Endothelial cell of umbilical vein (primary cell): ENCODE measurements at regions not wholly inside any gene's neighbourhood (a gene's known extent, or its start where the extent isn't known, plus 50 kb on each side); places are given as distances from the start of the nearest gene placed in this dataset.

ENCODE experiments used
- BruUV-seq: library from RNA; stranded (reverse); fragments of 400-500 nt; replicated peaks from 2 replicates; lab custom pipeline; 2021; lab: Mats Ljungman, UMichigan
- CTCF ChIA-PET: fragments of 300-600, 350-600 bp; sonication (Branson Sonifier 250); formaldehyde crosslinking; loops from one replicate; lab custom pipeline; 2021; ENCODE audit warnings: antibody characterized with exemption, inconsistent platforms; lab: Charles Lee
- POLR2A ChIA-PET: fragments of 300-600, 350-600 bp; sonication (Branson Sonifier 250); formaldehyde crosslinking; loops from one replicate; lab custom pipeline; 2021; ENCODE audit warnings: antibody characterized with exemption, inconsistent platforms; lab: Charles Lee
- DNase-seq: peaks from one replicate; pipeline ENCODE4 v3.0.0-alpha.2; 2011; ENCODE audit warnings: low read depth, low spot score
- FAIRE-seq: peaks from 2 replicates; lab custom pipeline; 2011; peaks lifted over from hg19 to GRCh38; lab: Jason Lieb, UNC
- H2AFZ ChIP-seq: 2 replicates; pipeline ENCODE4 v1.6.0; 2012; ENCODE audit warnings: low read depth, low read length, control low read depth, inconsistent platforms
- H3K27ac ChIP-seq: 2 replicates; pipeline ENCODE4 v1.5.1; 2011; ENCODE audit warnings: low read depth, mild to moderate bottlenecking, control low read depth, low read length, moderate library complexity; ENCODE audit not compliant: insufficient read depth
- H3K27me3 ChIP-seq, 2 experiments: 2 replicates each; pipeline versions ENCODE4 v1.6.0 to v1.6.1; 2011; ENCODE audit warnings: low read length in 2 of 2, mixed read lengths in 1 of 2; ENCODE audit not compliant: control insufficient read depth in 2 of 2, insufficient read depth in 2 of 2
- H3K36me3 ChIP-seq, 2 experiments: 2 replicates in 1 of 2; 3 replicates in 1 of 2; pipeline ENCODE4 v1.5.1; 2011; ENCODE audit warnings: low read length in 2 of 2, mild to moderate bottlenecking in 1 of 2, moderate library complexity in 1 of 2; ENCODE audit not compliant: control insufficient read depth in 2 of 2, insufficient read depth in 2 of 2; ENCODE audit errors: extremely low read depth in 1 of 2
- H3K4me1 ChIP-seq: 3 replicates; pipeline ENCODE4 v1.5.1; 2011; ENCODE audit warnings: mild to moderate bottlenecking, low read length; ENCODE audit not compliant: control insufficient read depth, insufficient read depth; ENCODE audit errors: extremely low read depth
- H3K4me2 ChIP-seq: 2 replicates; pipeline ENCODE4 v1.6.1; 2011; ENCODE audit warnings: low read length, control low read depth, mixed read lengths; ENCODE audit not compliant: insufficient read depth
- H3K4me3 ChIP-seq, 3 experiments: fragments of 200-600 bp in 1 of 3; sonication (generic), shearing (Covaris generic) in 1 of 3; replicated peaks in 1 of 3; 2 replicates each; pipeline ENCODE4 v1.5.1; 2011 to 2016; ENCODE audit warnings: control low read depth in 3 of 3, low read length in 3 of 3, mild to moderate bottlenecking in 2 of 3, inconsistent platforms in 1 of 3, low read depth in 1 of 3, moderate library complexity in 1 of 3; ENCODE audit not compliant: insufficient read depth in 1 of 3
- H3K79me2 ChIP-seq: 2 replicates; pipeline ENCODE4 v1.6.0; 2012; ENCODE audit warnings: low read length, inconsistent platforms; ENCODE audit not compliant: control insufficient read depth, insufficient read depth
- H3K9ac ChIP-seq: replicated peaks from 2 replicates; pipeline ENCODE3; 2011; ENCODE audit warnings: low read length, control low read depth; ENCODE audit not compliant: insufficient read depth; ENCODE audit errors: extremely low read depth
- H3K9me1 ChIP-seq: replicated peaks from 3 replicates; pipeline ENCODE4 v1.6.0; 2011; ENCODE audit warnings: mild to moderate bottlenecking, low read length; ENCODE audit not compliant: control insufficient read depth, insufficient read depth; ENCODE audit errors: extremely low read depth
- H3K9me3 ChIP-seq: replicated peaks from 2 replicates; pipeline ENCODE4 v1.5.1; 2012; ENCODE audit warnings: low read length, inconsistent platforms; ENCODE audit not compliant: control insufficient read depth, insufficient read depth
- H4K20me1 ChIP-seq: replicated peaks from 2 replicates; pipeline ENCODE3; 2011; ENCODE audit warnings: mild to moderate bottlenecking, low read length; ENCODE audit not compliant: control insufficient read depth, insufficient read depth; ENCODE audit errors: extremely low read depth
- EZH2 ChIP-seq: IDR thresholded peaks from 2 replicates; pipeline ENCODE4 v1.6.1; 2012; ENCODE audit warnings: borderline replicate concordance, low read depth, mild to moderate bottlenecking, moderate library complexity, low read length, inconsistent platforms; ENCODE audit not compliant: severe bottlenecking
- FOS ChIP-seq: IDR thresholded peaks from 2 replicates; pipeline ENCODE4 v1.6.1; 2011; ENCODE audit warnings: mild to moderate bottlenecking, low read length, moderate library complexity, borderline replicate concordance; ENCODE audit not compliant: insufficient read depth
- GATA2 ChIP-seq: IDR thresholded peaks from 2 replicates; pipeline ENCODE4 v1.7.0; 2011; ENCODE audit warnings: low read depth, mild to moderate bottlenecking, moderate library complexity, mixed read lengths, low read length; ENCODE audit not compliant: insufficient read length, insufficient read depth
- JUN ChIP-seq: IDR thresholded peaks from 2 replicates; pipeline ENCODE4 v1.6.1; 2011; ENCODE audit warnings: borderline replicate concordance, low read depth; ENCODE audit not compliant: insufficient read length, insufficient read depth
- MYC ChIP-seq: IDR thresholded peaks from one replicate; pipeline ENCODE4 v1.6.1; 2011; ENCODE audit warnings: mild to moderate bottlenecking, low read depth, low read length
- POLR2A ChIP-seq: IDR thresholded peaks from 2 replicates; pipeline ENCODE4 v1.6.1; 2012; ENCODE audit warnings: low read depth, mild to moderate bottlenecking, control low read depth, low read length
- POLR2AphosphoS5 ChIP-seq: IDR thresholded peaks from 2 replicates; pipeline ENCODE4 v1.6.1; 2012; ENCODE audit warnings: low read depth, mild to moderate bottlenecking, control low read depth, low read length, moderate library complexity; ENCODE audit not compliant: insufficient read depth
- dilution Hi-C: fragments of 300-500 bp; cut with MboI; formaldehyde crosslinking; loops from one replicate; pipeline ENCODE4 v1.15.0; 2019; ENCODE audit warnings: low sequenced_read_pairs; ENCODE audit not compliant: extremely low pct_ligation_motif_present
- intact Hi-C: fragments of 100-400 bp; cut with micrococcal nuclease; formaldehyde crosslinking; loops from one replicate; pipeline ENCODE4 v1.10.0; 2022
- TF ChIP-seq, protein P1 (sequence below), 2 donors: IDR thresholded peaks; 1 replicate in 1 of 2; 2 replicates in 1 of 2; pipeline ENCODE4 v1.5.1; 2011; ENCODE audit warnings: low read length in 2 of 2, mild to moderate bottlenecking in 2 of 2, moderate library complexity in 2 of 2, control low read depth in 1 of 2, inconsistent platforms in 1 of 2, low read depth in 1 of 2; ENCODE audit not compliant: insufficient read depth in 1 of 2; ENCODE audit errors: extremely low read depth in 1 of 2
- TF ChIP-seq, protein P2 (sequence below): IDR thresholded peaks from 2 replicates; pipeline ENCODE4 v1.6.1; 2011; ENCODE audit not compliant: insufficient read depth, insufficient read length

DNA sequence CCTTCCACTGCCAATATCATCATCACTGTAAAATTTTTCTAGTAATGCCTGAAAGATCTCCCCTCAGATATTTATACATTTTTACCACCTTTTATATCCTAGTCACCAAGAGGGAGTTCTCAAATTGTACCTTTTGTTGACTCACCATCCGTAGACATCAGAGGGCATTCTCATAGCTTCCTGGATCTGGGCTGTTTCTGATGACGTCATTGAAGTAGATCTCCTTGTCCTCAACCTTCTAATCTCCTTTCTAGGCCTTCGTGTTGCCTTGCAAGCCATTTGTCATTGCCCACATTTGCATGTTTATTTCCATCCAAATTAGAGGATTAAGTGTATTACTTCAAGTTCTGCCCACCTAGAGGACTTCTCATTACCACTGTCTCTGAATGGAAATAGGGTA, 193.4 kb upstream of the NRXN1 start:
- DNase-seq (no peak), FAIRE-seq (no peak)
- Histone ChIP-seq H3K9me3 (no peaks in the 10 kb centered on the region), H3K36me3 (no peaks in the 10 kb centered on the region), H3K27ac (no peak overlapping the region), H3K4me2 (no peak overlapping the region), H3K79me2 (no peaks in the 10 kb centered on the region), H3K4me1 (no peaks in the 10 kb centered on the region), H3K9me1 (no peaks in the 10 kb centered on the region), H4K20me1 (no peaks in the 10 kb centered on the region), H3K9ac (no peak overlapping the region), H3K4me3 (no peak overlapping the region), H2AFZ (no peak overlapping the region), H3K27me3 (no peaks in the 10 kb centered on the region)
- dilution Hi-C loops: no loop called here
- CTCF ChIA-PET: no interaction called here
- intact Hi-C loops: no loop called here
- POLR2A ChIA-PET: no interaction called here
- no TSS peak for BruUV-seq
- peak; percentile 14 for TF ChIP-seq JUN
- no peak for TF ChIP-seq GATA2

DNA sequence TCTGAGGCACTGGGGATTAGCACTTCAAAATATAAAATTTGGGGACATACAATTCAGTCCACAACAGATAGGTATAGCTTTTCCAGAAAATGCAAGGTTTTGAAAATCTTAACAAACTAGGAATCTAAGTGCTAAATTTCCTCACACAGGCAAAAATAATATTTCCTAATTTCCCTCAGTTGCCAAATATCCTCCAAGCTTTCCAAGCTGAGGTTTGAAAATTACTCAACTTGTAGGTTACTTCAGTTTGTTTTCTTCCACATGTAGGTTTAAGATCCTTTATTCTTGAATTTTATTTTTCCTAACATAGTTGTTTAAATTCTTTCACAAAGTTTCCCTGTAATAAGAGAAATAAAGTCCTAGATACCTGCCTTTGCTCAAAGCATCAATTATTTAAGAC, 192.9 kb upstream of the NRXN1 start:
- Histone ChIP-seq H3K4me2 (no peak overlapping the region), H2AFZ (no peak overlapping the region), H3K4me3 (no peak overlapping the region), H4K20me1 (no peaks in the 10 kb centered on the region), H3K79me2 (no peaks in the 10 kb centered on the region), H3K27me3 (no peaks in the 10 kb centered on the region), H3K9ac (no peak overlapping the region), H3K27ac (no peak overlapping the region), H3K9me1 (no peaks in the 10 kb centered on the region), H3K4me1 (no peaks in the 10 kb centered on the region), H3K9me3 (no peaks in the 10 kb centered on the region), H3K36me3 (no peaks in the 10 kb centered on the region)
- TF ChIP-seq EZH2 (no peak), JUN (no peak), POLR2AphosphoS5 (no peak), POLR2A (no peak), GATA2 (no peak), MYC (no peak), FOS (no peak)
- TF ChIP-seq, protein P1, sequence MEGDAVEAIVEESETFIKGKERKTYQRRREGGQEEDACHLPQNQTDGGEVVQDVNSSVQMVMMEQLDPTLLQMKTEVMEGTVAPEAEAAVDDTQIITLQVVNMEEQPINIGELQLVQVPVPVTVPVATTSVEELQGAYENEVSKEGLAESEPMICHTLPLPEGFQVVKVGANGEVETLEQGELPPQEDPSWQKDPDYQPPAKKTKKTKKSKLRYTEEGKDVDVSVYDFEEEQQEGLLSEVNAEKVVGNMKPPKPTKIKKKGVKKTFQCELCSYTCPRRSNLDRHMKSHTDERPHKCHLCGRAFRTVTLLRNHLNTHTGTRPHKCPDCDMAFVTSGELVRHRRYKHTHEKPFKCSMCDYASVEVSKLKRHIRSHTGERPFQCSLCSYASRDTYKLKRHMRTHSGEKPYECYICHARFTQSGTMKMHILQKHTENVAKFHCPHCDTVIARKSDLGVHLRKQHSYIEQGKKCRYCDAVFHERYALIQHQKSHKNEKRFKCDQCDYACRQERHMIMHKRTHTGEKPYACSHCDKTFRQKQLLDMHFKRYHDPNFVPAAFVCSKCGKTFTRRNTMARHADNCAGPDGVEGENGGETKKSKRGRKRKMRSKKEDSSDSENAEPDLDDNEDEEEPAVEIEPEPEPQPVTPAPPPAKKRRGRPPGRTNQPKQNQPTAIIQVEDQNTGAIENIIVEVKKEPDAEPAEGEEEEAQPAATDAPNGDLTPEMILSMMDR (IDR thresholded peaks at IDR 0.05; ENCODE audit: extremely low read depth in 1 of 2, insufficient read depth in 1 of 2, low read depth in 1 of 2, low read length in 2 of 2): no peak
- TF ChIP-seq, protein P2, sequence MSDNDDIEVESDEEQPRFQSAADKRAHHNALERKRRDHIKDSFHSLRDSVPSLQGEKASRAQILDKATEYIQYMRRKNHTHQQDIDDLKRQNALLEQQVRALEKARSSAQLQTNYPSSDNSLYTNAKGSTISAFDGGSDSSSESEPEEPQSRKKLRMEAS: no peak
- intact Hi-C loops: no loop called here
- FAIRE-seq (no peak), DNase-seq (no peak)
- dilution Hi-C loops: no loop called here
- CTCF ChIA-PET: no interaction called here
- no TSS peak for BruUV-seq
- POLR2A ChIA-PET: no interaction called here
